ENCODE measurements at regions not wholly inside any gene's neighbourhood (a gene's known extent, or its start where the extent isn't known, plus 50 kb on each side); places are given as distances from the start of the nearest gene placed in this dataset.

DNA sequence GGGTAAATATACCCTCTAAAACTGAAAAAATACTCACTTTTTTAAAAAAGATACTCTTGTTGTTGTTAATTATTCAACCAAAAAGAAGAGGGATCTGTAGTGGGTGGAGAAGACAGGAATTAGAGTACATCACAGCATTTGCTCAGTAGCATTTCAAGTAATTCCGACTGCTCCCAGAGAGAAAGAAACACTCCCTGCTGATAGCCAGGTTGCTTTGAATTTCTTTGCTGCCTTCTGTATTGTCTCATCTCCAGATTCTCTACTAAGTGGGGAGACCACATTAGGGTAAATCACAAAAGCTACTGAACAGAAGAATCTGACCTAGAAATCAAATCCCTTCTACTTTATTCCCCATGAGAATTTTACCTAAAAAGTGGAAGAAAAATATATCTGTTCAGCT, 661.1 kb downstream of the BRINP3 start:
- DNase-seq, result no peak

DNA sequence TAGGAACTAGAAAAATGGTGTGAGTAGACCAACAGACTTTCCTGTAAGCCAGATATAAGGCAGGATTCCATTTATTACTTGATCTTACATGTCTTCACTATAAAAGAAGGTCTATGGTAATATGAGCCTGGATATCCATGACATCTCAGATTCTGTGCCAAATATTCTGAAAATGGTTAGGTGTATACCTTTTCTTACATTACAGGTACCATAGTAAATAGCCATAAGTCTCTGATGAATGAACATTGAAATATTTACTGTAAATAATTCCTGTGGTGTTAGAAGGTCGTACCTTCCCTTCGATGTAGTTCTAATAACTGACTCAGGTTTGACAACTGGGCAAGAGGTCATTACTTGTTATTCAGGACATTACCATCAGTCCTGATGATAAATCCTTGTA, 657.9 kb downstream of the BRINP3 start:
- no peak for DNase-seq

DNA sequence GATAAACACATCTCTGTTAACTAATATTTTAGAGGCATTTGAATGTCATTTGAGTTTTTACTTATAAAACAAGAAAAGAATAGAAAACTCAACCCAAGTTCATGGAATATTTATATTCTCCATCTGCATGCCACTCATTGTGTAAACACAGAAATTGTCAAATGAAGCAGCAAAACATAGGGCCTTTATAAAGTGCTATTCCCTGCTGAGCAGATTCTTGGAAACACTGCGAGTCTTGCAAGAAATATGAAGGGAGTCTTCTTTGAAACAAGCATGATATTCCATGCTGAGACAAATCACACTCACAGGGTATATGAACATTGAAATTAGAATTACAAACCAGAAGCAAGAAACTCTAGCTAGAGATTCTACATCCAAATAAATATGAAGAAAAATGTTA, 655.8 kb downstream of the BRINP3 start:
- DNase-seq, result no peak

DNA sequence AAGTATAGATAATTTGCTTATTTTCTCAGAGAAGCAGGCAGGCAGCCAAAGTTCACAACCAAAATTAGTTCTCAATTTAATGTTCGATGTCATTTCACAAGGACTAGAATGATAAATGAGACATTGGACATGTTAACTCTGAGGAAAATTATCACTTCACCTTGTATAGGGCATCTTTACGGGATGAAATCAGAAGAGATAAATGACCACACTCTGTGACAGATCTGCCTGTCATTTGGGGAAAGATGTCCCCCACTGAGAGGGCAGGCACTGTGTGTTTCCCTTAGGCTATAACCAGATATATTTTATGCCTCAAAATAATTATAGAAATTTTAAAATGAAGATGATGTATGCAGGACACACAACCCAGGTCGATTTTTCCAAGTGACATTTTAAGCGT, 642.9 kb downstream of the BRINP3 start:
- no peak for DNase-seq

DNA sequence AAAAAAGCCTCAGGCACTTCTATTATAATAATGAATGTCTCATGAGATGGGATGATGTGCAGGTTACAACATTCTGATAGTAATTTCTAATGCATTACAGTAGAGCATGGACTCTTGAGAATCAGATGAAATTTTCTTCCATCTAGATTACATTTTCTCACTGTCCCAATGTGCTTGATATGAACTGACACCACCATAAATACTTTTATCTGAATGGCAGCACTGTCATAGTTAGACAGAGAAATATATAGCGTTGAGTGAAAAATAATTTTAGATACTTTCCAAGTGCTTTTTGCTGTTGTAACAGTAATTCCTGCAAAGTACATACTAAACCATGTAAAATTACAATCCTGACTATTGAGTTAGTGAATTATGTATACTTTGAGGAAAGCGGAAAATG, 630.1 kb downstream of the BRINP3 start:
- no peak for DNase-seq

DNA sequence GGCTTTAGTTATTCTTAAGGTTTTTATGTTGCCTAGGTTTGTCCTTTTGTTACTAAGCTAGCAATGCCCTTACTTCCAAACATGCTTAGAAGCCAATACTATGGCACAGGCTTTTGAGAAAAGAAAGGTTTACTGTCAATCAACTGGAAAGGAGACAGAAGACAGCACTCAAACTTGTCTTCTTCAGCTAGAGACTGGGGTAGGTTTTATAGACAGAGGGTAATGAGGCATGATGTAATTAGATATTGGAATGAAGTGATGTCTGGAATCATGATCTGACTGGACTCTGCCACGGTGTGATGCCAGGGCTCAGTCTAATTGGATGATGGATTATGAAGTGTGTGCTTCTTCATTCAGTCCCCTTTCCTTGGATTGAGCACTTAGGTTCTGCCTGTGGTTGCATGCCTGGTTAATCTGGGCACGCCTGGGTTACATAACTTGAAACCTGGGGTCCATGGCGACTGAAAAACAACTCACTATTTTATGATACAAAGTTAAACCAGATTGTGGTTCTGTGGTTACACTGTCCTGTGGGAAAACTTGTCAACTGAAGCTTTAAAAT, 625.8 kb downstream of the BRINP3 start:
- DNase-seq, result no peak

DNA sequence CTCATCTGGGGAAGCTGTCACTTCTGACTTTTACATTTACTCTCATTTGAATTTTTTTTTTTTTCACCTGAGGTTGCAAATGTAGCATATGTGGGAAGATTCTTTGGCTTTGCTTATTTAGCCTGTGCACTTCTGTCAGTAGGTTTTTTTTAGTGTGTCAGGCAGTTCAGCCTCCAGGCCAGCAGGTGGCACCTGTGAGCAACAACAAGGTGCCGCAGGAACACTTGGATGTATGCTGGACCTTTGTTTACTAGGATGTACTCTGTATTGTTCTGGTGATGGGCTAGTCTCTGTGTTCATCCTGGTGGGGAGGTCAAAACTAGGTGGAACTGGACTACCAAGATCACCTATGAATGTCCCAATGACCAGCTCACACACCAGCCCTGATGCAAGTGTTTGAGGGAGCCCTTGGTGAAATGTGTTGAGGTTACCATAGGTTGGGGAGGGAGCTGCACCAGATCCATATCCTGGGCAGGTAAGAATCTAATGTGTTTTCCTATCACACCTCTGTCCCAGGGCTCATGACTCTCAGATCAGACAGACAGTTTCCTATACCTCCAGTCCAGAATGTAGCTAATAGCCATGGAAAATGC, 618.2 kb downstream of the BRINP3 start:
- DNase-seq, result peak; percentile 33

DNA sequence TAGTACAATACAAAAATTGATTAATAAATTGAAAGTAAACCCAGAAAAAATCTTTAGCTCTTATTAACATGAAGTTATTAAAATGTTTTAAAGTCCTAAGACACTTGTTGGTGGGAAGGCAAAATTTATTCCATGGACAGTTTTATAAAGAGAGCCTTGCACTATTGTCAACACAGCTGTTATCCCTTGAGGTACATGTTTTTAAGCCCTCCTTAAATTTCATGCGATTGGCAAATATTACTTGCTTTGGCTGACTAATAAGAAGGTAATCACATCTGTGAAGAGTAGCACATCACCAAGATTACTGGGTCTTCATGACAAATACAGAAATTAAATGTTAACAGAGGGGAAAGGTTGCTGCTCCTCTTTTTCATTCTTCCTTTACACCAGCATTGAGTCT, 611.1 kb downstream of the BRINP3 start:
- no peak for DNase-seq

DNA sequence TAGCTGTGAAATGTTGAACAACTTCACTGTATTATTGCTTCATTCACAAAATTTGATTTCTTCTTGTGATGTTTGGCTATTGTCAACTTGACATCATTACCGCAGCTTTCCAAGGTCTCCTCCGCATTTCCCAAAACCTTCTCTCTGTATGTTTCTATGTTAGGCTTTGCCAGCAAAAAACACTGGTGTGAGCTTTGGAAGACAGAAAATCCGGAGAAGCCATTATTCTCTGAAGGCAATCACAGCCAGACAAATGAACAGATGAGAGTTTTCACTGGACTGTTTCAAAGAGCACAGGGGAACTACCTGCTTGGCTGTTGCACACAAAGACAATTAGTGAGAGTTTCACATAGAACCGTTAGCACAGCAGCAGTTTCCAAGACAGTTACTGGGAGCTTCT, 609.6 kb downstream of the BRINP3 start:
- DNase-seq, result no peak

DNA sequence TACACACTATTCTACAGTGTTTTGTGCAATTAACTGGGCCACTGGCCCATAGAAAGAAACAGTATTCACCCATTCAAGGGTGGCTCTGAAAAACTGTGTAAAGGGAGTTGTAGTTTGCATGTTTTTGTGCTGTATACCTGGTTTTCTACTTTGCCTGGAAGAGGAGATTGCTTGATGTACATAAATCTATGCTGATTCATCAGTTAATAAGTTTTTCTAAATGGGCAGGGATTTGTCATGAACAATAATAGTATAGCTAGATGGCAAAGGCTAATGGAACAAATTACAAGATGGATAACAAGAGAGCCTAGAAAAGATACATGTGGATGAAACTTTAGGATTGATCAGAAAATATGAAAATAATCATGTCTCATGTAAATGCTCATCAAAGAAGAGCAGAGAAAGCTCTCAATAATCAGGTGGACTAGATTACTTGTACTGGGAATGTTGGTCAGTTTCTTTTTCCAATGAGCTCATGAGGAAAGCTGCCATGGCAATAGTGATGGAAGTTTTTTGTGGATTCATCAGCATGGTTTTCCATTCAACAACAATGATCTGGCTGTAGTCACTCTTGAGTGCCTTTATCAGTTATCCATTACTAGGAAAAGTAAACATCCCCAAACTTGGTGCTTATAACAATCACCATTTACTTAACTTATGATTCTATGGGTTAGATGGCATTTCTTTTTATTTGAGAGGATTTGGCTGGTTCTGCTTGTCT, 602.8 kb downstream of the BRINP3 start:
- no peak for DNase-seq

DNA sequence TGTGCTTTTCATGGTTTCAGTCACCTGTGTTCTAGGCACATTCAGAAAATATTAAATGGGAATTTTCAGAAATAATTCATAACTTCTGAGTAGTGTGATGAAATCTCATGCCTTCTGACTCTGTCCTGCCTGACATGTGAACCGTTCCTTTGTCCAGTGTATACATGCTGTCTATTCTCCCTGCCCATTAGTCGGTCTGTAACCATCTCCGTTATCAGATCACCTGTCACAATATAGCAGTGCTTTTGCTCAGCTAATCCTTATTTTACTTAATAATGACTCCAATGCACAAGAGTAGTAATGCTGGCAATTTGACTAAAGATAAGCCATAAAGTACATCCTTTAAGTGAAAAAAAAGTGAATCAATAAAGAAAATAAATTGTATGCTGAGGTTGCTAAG, 597.5 kb downstream of the BRINP3 start:
- DNase-seq, result no peak

DNA sequence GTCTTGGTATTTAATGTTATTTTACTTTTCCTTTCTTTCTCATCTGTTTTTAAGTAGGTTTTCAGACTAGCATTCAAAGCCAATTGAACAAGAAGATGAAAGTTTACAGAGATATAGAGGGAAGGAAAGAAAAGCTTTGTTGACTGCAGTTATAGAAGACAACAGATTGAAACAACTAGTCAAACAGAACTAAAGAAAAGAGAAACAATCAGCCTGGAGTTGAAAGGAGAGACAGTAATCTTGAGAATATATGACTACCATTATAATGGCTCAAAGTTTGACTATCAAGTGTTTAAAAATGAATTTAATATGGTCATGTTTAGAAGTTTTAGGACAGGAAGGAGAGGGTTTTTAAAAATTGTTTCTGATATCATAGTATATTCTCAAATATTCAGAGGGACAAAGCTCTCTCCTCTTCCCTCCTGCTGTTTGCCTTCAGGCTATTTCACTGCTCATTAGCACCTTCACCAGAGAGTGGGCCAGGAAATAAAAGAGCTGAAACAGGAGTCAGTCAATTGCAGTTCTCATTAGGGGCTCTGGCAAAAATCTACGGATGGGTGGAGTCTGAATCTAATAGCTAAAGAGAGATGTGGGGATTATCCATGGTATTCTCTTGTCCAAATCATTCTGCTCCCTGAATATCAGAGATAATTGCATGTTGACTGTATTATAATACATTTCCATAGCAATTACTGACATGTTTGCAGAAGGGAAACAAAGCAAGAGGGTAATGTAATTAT, 577.8 kb downstream of the BRINP3 start:
- DNase-seq, result no peak

DNA sequence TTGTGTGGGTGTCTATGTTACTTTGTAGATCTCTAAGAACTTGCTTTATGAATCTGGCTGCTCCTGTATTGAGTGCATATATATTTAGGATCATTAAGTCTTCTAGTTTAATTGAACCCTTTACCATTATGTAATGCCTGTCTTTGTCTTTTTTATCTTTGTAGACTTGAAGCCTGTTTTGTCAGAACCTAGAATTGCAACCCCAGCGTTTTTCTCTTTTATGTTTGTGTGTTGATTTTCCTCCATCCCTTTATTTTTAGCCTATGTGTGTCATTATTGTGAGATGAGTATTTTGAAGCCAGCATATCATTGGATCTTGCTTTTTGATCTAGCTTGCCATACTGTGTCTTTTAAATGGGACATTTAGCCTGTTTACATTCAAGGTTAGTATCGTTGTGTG, 573.2 kb downstream of the BRINP3 start:
- DNase-seq, result no peak

DNA sequence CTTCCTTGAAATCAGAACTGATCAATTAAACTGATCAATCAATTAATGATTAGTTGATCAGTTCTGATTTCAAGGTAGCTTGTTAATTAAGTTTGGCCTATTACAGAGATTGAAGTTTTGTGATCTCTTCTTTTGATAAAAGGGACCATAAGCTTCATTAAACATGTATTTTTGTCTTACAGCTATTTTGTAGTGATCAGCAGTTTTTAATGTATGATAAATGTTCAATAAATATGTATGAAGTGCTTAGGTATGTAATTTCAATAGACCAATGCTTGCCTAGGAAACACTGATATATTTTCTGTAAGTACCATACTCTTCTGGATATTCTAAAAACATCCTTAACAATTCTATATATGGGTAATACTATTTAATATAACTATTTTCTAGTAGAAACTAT, 569.6 kb downstream of the BRINP3 start:
- no peak for DNase-seq

DNA sequence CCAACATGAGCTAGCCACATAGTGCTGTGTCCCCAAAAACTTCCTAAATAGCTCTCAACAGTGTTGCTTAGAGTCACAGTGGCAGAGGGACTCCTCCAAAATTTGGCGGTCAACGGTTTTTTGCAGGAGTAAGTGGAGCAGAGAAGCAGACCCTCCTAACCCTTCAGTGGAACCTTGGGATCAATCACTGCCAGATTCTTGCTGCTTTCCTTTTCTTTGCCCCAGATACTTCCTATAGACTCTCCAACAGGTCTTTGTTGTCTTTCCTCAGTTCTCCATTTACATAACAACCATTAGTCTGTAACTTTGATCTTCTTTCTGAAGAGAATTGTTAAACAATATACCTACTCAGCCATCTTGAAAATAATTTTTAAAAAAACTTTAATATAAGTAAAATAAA, 556.1 kb downstream of the BRINP3 start:
- DNase-seq, result no peak

DNA sequence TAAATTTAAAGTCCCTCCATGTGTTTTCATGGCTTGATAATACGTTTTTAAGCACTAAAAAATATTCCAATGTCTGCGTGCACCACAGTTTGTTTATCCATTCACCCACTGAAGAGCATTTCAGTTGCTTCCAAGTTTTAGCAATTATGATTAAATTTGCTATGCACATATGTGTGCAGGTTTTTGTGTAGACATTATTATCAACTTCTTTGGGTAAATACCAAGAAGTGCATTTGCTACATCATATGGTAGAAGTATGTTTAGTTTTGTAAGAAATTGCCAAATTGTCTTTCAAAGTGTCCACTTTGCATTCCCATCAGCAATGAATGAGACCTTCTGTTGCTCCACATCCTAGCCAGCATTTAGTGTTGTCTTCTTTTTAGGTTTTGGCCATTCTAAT, 550.0 kb downstream of the BRINP3 start:
- DNase-seq, result no peak

DNA sequence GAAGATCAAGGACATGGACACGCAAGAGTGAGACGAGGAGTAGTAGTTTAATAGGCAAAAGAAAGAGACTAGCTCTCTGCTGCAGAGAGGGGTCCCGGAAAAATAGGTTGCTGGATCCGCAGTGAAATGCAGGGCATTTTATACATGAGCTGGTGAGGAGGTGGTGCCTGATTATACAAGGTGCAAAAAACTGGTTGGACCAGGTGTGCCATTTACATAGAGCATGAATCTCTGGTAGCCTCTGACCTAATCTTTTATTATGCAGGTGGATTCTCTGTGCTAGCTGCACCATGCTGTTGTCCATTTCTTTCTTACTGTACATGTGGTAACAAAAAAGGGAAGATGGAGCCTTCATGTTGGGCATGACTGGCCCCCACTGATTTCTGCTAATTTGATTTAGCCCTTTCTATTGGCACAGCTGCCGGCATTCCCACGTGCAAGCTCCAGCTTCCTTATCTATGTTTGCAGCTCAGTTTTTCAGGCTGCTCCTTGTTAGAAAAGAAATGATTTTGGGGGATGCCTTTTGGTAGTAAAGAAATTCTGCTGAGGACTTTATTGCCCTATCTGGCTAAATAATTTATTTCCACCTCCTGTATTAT, 548.1 kb downstream of the BRINP3 start:
- no peak for DNase-seq

DNA sequence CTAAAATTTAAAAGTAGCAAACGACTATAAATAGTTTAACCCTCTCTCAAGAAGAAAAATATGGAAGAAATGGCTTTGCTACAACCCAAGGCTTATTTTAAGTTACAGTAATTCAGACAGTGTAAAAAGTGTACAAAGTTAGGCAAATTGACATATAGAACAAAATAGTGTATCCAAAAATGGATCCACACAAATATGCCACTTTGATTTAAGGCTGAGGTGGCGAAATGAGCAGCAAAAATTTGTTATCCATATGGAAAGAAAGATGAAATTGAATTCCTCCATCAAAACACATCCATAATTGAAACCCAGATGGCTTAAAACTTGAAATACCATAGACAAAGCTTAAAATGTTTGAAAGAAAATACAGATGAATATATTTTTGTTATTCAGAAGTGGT, 540.8 kb downstream of the BRINP3 start:
- no peak for DNase-seq

DNA sequence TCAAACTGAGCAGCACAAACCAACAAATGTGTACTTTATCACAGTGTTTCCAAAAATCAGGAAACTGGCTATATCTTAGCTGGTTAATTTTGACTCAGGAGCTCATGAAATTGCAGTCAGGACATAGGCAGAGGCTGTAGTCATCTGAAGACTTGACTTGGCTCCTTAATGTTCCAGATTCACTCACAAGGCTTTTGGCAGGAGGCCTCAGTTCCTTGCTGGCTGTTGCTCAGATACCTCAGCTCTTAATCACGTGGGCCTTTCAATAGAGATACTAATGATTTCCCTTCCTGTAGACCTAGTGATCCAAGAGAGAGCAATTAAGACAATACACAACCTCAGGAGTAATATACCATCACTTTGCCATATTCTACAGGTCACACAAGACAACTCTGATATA, 537.7 kb downstream of the BRINP3 start:
- no peak for DNase-seq

DNA sequence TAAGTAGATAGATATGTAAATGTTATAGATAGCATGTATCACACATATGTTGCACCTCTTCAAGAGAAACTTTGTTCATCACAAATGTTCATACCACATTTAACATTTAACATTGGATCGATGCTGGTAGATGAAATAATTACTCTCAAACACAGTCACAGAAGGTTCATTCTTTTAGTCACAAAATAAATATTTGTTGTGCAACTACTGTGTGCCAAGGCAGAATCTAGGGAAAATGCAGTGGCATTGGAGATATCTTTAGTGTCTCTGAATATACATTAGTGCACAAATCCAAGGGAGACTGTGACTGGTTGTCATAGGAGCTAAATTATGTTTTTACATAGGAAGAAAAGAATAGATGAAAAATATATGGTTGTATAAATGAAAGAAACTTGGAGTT, 535.7 kb downstream of the BRINP3 start:
- no peak for DNase-seq

DNA sequence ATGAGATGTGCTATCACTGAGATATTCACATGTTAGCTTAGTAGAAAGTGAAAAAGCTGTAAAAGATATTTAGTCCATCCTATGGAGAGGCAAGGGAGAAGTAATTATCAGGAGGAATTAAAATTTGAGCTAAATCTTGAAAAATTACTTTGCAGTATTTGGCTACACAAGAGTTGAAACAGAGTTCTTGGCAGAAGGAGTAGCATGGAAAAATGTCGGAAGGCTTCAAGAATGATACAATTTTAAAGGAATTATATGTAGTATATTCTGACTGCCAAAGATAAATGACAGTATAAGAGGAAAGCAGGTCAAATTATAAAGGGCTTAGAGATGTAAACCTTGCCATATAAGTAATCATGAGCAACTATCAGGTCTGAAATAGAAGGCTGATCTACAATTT, 518.9 kb downstream of the BRINP3 start:
- DNase-seq, result no peak

DNA sequence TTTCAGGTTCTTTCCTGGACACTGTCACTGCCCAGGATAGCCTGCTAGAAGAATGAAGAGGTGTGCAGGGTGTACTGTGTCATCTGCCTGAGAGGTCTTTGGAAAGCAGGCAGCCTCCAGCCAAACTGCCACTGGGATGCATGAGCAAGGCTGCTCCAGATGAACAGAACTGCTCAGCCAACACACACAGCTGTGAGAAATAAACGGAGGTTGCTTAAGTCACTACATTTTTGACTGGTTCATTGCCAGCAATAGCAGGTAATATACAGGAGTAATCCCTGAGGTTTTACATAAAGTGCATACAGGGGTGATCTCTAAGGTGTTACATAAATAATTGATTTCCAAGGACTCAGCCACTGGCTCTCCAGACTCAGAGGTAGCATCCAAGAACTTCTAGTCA, 516.9 kb downstream of the BRINP3 start:
- DNase-seq, result no peak

DNA sequence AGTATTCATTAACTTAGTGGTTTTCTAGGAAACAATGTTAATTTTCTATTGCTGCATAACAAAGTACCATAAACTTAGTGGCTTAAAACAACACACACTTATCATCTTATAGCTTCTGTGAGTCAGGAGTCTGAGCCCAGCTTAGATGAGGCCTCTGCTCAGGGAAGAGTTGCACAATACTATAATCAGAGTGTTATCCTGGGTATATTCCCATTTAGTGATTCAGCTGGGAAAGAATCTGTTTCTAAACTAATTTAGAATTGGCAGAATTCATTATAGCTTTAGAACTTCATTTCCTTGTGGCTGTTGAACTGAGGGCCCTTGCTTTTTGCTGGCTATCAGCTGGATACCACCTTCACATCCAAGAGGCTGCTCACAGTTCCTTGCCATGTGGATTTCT, 515.5 kb downstream of the BRINP3 start:
- no peak for DNase-seq

Measured in activated CD4-positive, CD25-positive, alpha-beta regulatory T cell treated with anti-CD3 and anti-CD28 coated beads, Interleukin-2, amount 50 U/mL, for 72 hours (primary cell).